ENCODE measurements at regions not wholly inside any gene's neighbourhood (a gene's known extent, or its start where the extent isn't known, plus 50 kb on each side); places are given as distances from the start of the nearest gene placed in this dataset.
"Not testable (repeated sequence)": the region's sequence is repeated elsewhere in the genome, so short reads cannot be mapped to it uniquely, and the experiment has no call there.

GRCh38 chr7:73918926-73919693 lies 58.2 kb downstream of the TMEM270 start:
- DNase-seq, result no peak

- DNase-seq, result no peak
These were observed 58.9 kb downstream of the TMEM270 start for GRCh38 chr7:73919694-73920375.

- DNase-seq, result no peak
These were observed 59.6 kb downstream of the TMEM270 start for GRCh38 chr7:73920406-73921134.

- no peak for DNase-seq
These were observed 60.9 kb downstream of the TMEM270 start for GRCh38 chr7:73921623-73922528.

- not testable (repeated sequence) for DNase-seq
These were observed 67.7 kb downstream of the TMEM270 start for GRCh38 chr7:73928644-73929043.

- DNase-seq, result no peak
These were observed 70.5 kb downstream of the TMEM270 start for GRCh38 chr7:73931502-73931901.

GRCh38 chr7:73932364-73932763 lies 71.4 kb downstream of the TMEM270 start:
- peak; percentile 8 for DNase-seq

GRCh38 chr7:73933091-73933490 lies 72.1 kb downstream of the TMEM270 start:
- DNase-seq, result no peak

- peak; percentile 3 for DNase-seq
These were observed 76.0 kb downstream of the TMEM270 start for GRCh38 chr7:73936967-73937366.

GRCh38 chr7:73937650-73938049 lies 76.7 kb downstream of the TMEM270 start:
- not testable (repeated sequence) for DNase-seq

GRCh38 chr7:73939528-73939927 lies 78.6 kb downstream of the TMEM270 start:
- DNase-seq, result no peak

- no peak for DNase-seq
These were observed 79.8 kb downstream of the TMEM270 start for GRCh38 chr7:73940701-73941238.

GRCh38 chr7:73941836-73942551 lies 81.0 kb downstream of the TMEM270 start:
- DNase-seq, result peak; percentile 4

GRCh38 chr7:73945022-73945421 lies 83.0 kb upstream of the ELN start:
- no peak for DNase-seq

GRCh38 chr7:73948287-73948686 lies 79.7 kb upstream of the ELN start:
- DNase-seq, result no peak

GRCh38 chr7:73952266-73952665 lies 75.7 kb upstream of the ELN start:
- DNase-seq, result no peak

- no peak for DNase-seq
These were observed 73.8 kb upstream of the ELN start for GRCh38 chr7:73954181-73954580.

GRCh38 chr7:73954861-73955260 lies 73.1 kb upstream of the ELN start:
- no peak for DNase-seq

- DNase-seq, result no peak
These were observed 67.4 kb upstream of the ELN start for GRCh38 chr7:73960548-73960947.

GRCh38 chr7:73961991-73962390 lies 66.0 kb upstream of the ELN start:
- DNase-seq, result not testable (repeated sequence)

- DNase-seq, result no peak
These were observed 64.6 kb upstream of the ELN start for GRCh38 chr7:73963252-73963822.

Data from HCEC 1CT (cell line).